ENCODE measurements at regions not wholly inside any gene's neighbourhood (a gene's known extent, or its start where the extent isn't known, plus 50 kb on each side); places are given as distances from the start of the nearest gene placed in this dataset.

DNA sequence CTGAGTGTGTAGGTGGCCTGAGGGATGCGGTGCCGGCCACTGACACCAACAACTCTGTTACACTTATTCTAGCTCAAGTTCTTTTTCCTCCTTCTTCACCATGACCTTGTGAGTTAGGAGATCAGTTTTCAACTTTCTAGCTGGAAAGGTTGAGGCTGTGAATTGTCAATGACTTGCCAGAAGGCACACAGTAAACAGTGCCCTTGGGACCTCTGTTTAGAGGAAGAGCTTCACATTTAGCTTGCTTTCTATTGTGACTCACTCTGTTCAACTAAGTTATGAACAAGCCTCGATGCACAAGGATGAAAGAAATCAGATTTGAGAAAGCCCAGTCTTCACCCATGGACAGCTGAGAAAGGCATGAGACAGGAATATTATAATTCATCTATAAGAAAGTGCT lies 455.6 kb downstream of the MAFB start:
- H3K4me2 ChIP-seq (ENCODE audit: insufficient read depth, low read length): no peak overlapping the region
- no peaks in the 10 kb centered on the region for H3K36me3 ChIP-seq (ENCODE audit: control insufficient read depth in 2 of 2, extremely low read depth in 1 of 2, insufficient read depth in 2 of 2, low read length in 2 of 2)
- H3K27me3 ChIP-seq (ENCODE audit: control insufficient read depth in 2 of 2, insufficient read depth in 2 of 2, low read length in 2 of 2): peaks cover 0 to 2% of the 10 kb centered on the region in 2 experiments
- H3K27ac ChIP-seq (ENCODE audit: insufficient read depth, low read depth, low read length): no peak overlapping the region
- ChIA-PET POLR2A (no interaction called here), CTCF (interaction anchor here (1.2 kb wide), 1 partner anchor 21 kb away, joined by 3 read pairs; no protein-coding TSS in a partner anchor)
- intact Hi-C loops (cut with micrococcal nuclease) (no loop called here), dilution Hi-C loops (cut with MboI; ENCODE audit: extremely low pct_ligation_motif_present, low sequenced_read_pairs) (no loop called here)
- no peaks in the 10 kb centered on the region for H3K4me1 ChIP-seq (ENCODE audit: control insufficient read depth, extremely low read depth, insufficient read depth, low read length)
- H3K9me1 ChIP-seq (replicated peaks; ENCODE audit: control insufficient read depth, extremely low read depth, insufficient read depth, low read length): no peaks in the 10 kb centered on the region
- BruUV-seq (replicated peaks): no TSS peak
- H4K20me1 ChIP-seq (replicated peaks; ENCODE audit: control insufficient read depth, extremely low read depth, insufficient read depth, low read length): no peaks in the 10 kb centered on the region
- H3K4me3 ChIP-seq (replicated peaks in 1 of 3; ENCODE audit: insufficient read depth in 1 of 3, low read depth in 1 of 3, low read length in 3 of 3): no peak overlapping the region
- no peaks in the 10 kb centered on the region for H3K79me2 ChIP-seq (ENCODE audit: control insufficient read depth, insufficient read depth, low read length)
- FAIRE-seq (no peak), DNase-seq (ENCODE audit: low read depth, low spot score) (no peak)
- TF ChIP-seq FOS (IDR thresholded peaks at IDR 0.05; ENCODE audit: borderline replicate concordance, insufficient read depth, low read length) (no peak), GATA2 (IDR thresholded peaks at IDR 0.05; ENCODE audit: insufficient read depth, insufficient read length, low read depth, low read length) (no peak), POLR2AphosphoS5 (IDR thresholded peaks at IDR 0.05; ENCODE audit: insufficient read depth, low read depth, low read length) (no peak), EZH2 (IDR thresholded peaks at IDR 0.05; ENCODE audit: borderline replicate concordance, low read depth, low read length, severe bottlenecking) (no peak), MYC (IDR thresholded peaks at IDR 0.05; ENCODE audit: low read depth, low read length) (no peak), CTCF (IDR thresholded peaks at IDR 0.05; ENCODE audit: extremely low read depth in 1 of 2, insufficient read depth in 1 of 2, low read depth in 1 of 2, low read length in 2 of 2) (no peak), POLR2A (IDR thresholded peaks at IDR 0.05; ENCODE audit: low read depth, low read length) (no peak), JUN (IDR thresholded peaks at IDR 0.05; ENCODE audit: borderline replicate concordance, insufficient read depth, insufficient read length, low read depth) (no peak)
- TF ChIP-seq, protein P1, sequence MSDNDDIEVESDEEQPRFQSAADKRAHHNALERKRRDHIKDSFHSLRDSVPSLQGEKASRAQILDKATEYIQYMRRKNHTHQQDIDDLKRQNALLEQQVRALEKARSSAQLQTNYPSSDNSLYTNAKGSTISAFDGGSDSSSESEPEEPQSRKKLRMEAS (IDR thresholded peaks at IDR 0.05; ENCODE audit: insufficient read depth, insufficient read length): no peak
- no peaks in the 10 kb centered on the region for H3K9me3 ChIP-seq (replicated peaks; ENCODE audit: control insufficient read depth, insufficient read depth, low read length)
- H3K9ac ChIP-seq (replicated peaks; ENCODE audit: extremely low read depth, insufficient read depth, low read length): no peak overlapping the region
- H2AFZ ChIP-seq (ENCODE audit: low read depth, low read length): no peak overlapping the region
